AG09319 (cell line): ENCODE measurements at regions not wholly inside any gene's neighbourhood (a gene's known extent, or its start where the extent isn't known, plus 50 kb on each side); places are given as distances from the start of the nearest gene placed in this dataset.

Experiments
- DNase-seq: peaks from one replicate; pipeline ENCODE4 v3.0.0-alpha.2; 2010; ENCODE audit warnings: low read depth; ENCODE audit errors: extremely low read depth
- TF ChIP-seq, protein P1 (sequence below): IDR thresholded peaks from 2 replicates; pipeline ENCODE4 v1.5.1; 2011; ENCODE audit warnings: low read depth, mild to moderate bottlenecking, inconsistent platforms, low read length, moderate library complexity

DNA sequence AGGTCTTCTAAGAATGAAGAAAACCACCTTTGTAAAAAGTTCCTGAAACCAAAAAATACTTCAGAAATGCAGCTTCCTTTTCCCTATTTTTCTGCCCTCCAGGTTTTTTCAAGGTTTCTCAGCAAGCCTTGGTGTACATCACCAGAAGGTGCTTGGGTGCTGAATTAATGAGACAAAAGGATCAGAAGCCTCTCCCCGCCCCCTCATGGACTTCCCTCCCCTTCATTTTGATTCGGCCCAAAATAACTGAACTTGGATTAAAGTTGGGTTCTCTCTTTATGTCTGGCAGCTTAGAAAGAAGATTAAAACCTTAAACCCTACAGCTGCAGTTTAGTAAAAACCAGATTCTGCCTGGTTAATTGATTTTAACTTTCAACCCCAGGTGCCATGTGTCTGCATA lies 121.7 kb upstream of the ERCC4 start:
- DNase-seq: no peak
- TF ChIP-seq, protein P1, sequence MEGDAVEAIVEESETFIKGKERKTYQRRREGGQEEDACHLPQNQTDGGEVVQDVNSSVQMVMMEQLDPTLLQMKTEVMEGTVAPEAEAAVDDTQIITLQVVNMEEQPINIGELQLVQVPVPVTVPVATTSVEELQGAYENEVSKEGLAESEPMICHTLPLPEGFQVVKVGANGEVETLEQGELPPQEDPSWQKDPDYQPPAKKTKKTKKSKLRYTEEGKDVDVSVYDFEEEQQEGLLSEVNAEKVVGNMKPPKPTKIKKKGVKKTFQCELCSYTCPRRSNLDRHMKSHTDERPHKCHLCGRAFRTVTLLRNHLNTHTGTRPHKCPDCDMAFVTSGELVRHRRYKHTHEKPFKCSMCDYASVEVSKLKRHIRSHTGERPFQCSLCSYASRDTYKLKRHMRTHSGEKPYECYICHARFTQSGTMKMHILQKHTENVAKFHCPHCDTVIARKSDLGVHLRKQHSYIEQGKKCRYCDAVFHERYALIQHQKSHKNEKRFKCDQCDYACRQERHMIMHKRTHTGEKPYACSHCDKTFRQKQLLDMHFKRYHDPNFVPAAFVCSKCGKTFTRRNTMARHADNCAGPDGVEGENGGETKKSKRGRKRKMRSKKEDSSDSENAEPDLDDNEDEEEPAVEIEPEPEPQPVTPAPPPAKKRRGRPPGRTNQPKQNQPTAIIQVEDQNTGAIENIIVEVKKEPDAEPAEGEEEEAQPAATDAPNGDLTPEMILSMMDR: no peak

DNA sequence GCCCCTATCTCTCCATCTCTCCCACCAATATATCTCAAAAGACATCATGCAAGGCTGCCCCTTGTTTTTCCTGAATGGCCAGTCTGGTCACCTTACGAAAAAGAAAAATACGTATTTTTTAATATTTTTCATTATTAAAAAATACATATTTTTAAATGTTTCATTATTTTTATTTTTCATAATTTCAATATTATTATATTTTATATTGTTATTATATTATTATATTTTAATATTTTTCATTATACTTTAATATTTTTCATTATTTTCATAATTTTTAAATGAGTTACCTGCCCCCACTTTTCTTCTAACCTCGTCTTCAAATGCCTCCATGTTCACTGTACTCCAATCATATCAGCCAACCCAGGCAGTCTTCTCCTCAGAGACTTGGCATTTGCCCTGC lies 116.0 kb upstream of the ERCC4 start:
- no peak for DNase-seq
- TF ChIP-seq, protein P1: no peak

DNA sequence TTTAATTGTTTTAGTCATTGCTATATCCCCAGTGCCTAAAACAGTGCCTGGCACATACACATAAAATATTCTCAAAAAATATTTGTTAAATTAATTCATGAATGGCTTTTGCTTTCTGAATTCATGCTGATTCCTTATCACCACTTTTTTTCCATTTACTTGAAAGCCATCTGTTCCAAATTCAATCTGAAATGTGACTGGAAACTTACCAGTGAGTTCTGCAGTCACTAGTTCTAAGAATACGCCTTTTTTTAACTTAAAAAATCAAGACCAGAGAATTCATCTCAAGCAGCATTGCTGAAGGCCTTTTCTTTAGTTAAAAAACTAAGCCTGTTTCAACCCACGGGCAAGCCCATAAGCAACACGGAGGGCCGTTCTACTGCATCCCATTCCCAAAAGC lies 114.0 kb upstream of the ERCC4 start:
- TF ChIP-seq, protein P1: no peak
- DNase-seq: no peak

DNA sequence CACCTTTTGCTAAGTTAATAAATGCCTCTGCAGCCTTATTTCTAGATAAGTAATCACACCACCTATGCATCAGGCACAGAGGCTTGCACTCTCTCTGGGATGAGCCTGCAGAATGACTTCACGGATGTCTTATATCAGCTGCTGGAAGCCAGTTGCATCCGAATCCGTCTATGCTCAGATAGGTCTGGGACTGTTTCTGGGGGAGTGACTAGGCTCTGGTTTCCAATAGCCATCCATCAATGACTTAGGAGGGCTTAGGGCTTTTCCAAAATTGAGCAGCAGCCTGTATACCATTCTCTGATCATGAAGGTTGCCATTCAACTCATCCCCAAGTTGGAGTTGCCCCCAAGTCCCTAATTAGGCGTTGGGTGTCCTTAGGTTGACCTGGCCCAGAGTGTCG lies 113.3 kb upstream of the ERCC4 start:
- no peak for DNase-seq

DNA sequence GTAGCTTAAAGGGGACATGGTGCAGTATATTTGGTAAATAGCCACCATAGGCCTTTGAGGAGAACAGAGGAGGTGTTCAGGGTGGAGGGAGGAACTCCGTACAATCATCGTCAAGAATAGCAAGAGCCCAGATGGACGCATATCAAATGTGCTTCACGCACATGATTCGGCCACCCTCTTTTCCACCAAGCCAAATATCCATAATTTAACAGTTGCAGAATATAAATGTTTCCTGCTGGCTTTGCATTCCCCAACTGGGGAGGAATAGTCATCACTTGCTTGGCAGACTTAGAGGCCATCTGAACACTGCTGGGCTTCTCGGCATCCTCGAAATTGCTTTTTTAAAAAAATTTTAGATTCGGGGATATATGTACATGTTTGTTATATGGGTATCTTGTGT lies 111.9 kb upstream of the ERCC4 start:
- TF ChIP-seq, protein P1: no peak
- no peak for DNase-seq

More for the DNA sequence above, 113.3 kb upstream of the ERCC4 start:
- TF ChIP-seq, protein P1: no peak

DNA sequence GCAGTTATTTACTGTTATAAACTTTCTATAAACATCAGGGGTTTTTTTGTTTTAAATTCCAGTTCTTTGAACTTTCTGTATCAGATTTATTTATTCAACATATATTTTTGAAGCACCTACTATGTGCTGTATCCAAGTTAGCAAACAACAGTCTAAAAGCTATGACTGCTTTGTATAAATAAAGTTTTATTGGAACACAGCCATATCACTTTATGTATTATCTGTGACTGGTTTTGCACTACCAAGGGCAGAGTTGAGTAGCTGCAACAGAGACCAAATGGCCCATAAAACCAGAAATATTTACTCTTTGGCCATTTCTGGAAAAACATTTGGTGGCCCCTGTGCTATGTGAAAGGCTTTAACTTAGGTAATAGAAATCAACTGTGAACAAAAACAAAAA lies 110.2 kb upstream of the ERCC4 start:
- no peak for DNase-seq
- TF ChIP-seq, protein P1: no peak

DNA sequence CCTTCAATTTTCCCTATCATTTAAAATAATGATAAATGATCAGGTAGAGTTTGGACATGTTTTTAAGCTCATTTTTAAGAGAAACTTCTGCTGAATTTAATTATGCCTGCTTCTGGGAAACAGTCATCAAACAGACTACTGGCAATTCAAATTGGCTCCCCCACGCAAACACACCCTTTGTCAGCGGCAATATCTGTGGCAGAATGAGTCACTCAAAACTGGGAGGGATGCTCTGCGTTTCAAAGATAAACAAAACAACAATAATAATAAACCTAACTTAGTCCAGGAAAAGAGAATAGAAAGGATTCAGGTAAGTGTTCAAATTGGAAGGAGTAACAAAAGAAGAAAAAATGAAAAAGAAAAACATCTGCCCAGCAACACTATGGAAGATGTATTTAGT lies 108.1 kb upstream of the ERCC4 start:
- DNase-seq: no peak
- TF ChIP-seq, protein P1: no peak

DNA sequence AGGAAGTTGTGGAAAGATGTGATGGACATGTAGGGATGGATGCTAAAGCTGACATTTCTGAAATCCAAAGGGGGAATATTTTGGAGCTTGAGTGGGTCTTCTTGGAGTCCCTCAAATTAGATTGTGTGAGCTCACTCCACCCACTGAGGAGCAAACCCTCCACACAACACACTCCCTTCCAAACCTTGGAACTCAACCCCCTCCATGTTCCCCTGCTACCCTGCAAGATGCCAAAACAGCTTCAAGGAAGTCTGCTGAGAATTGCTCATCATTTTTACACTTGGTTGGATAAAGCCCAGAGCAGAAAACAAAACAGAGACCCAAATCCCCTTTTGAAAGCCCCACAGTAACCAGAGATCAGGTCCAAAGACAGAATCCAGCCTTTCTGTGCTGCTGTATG lies 103.3 kb upstream of the ERCC4 start:
- DNase-seq: no peak
- TF ChIP-seq, protein P1: no peak
